Mesendoderm (in vitro differentiated cells): ENCODE measurements at regions not wholly inside any gene's neighbourhood (a gene's known extent, or its start where the extent isn't known, plus 50 kb on each side); places are given as distances from the start of the nearest gene placed in this dataset.
"Not testable (repeated sequence)": the region's sequence is repeated elsewhere in the genome, so short reads cannot be mapped to it uniquely, and the experiment has no call there.

ENCODE experiments used
- DNase-seq: peaks from one replicate; pipeline ENCODE4 v3.0.0; 2013
- H2AK5ac ChIP-seq: 2 replicates; pipeline ENCODE4 v1.6.1; 2013; ENCODE audit warnings: low read length, inconsistent platforms
- H2BK120ac ChIP-seq: 2 replicates; pipeline ENCODE4 v1.6.1; 2013; ENCODE audit warnings: low read depth, mild to moderate bottlenecking, low read length, moderate library complexity, mixed read lengths
- H2BK15ac ChIP-seq: replicated peaks from 2 replicates; pipeline ENCODE4 v1.6.1; 2013; ENCODE audit warnings: low read depth, mild to moderate bottlenecking, moderate library complexity
- H2BK5ac ChIP-seq: 2 replicates; pipeline ENCODE4 v1.6.1; 2013; ENCODE audit warnings: low read length, inconsistent platforms
- H3K18ac ChIP-seq: 2 replicates; pipeline ENCODE4 v1.6.1; 2013; ENCODE audit warnings: mild to moderate bottlenecking, low read length, mixed read lengths
- H3K23ac ChIP-seq: one replicate; pipeline ENCODE4 v1.6.1; 2013; ENCODE audit warnings: low read length
- H3K27ac ChIP-seq: 2 replicates; pipeline ENCODE4 v1.5.1; 2013; ENCODE audit warnings: low read depth, mild to moderate bottlenecking, inconsistent platforms, low read length, moderate library complexity
- H3K27me3 ChIP-seq: 2 replicates; pipeline ENCODE4 v1.6.1; 2013; ENCODE audit warnings: low read length, control low read depth, mild to moderate bottlenecking, inconsistent platforms; ENCODE audit not compliant: insufficient read depth, poor library complexity
- H3K36me3 ChIP-seq: 2 replicates; pipeline ENCODE4 v1.6.1; 2013; ENCODE audit warnings: low read length, inconsistent platforms; ENCODE audit not compliant: control insufficient read depth, insufficient read depth
- H3K4ac ChIP-seq: one replicate; pipeline ENCODE4 v1.6.1; 2013; ENCODE audit warnings: low read depth, mild to moderate bottlenecking, low read length, moderate library complexity
- H3K4me1 ChIP-seq: 2 replicates; pipeline ENCODE4 v1.6.1; 2013; ENCODE audit warnings: low read depth, low read length, inconsistent platforms; ENCODE audit not compliant: control insufficient read depth
- H3K4me2 ChIP-seq: 2 replicates; pipeline ENCODE4 v1.6.1; 2013; ENCODE audit warnings: low read length
- H3K4me3 ChIP-seq: 2 replicates; pipeline ENCODE4 v1.5.1; 2013; ENCODE audit warnings: mild to moderate bottlenecking, low read length
- H3K56ac ChIP-seq: one replicate; pipeline ENCODE4 v1.6.1; 2013; ENCODE audit warnings: low read length
- H3K79me1 ChIP-seq: 2 replicates; pipeline ENCODE4 v1.6.1; 2013; ENCODE audit warnings: low read length, inconsistent platforms
- H3K79me2 ChIP-seq: 2 replicates; pipeline ENCODE4 v1.6.1; 2013; ENCODE audit warnings: mild to moderate bottlenecking, low read length; ENCODE audit not compliant: control insufficient read depth, insufficient read depth
- H3K9ac ChIP-seq: 2 replicates; pipeline ENCODE4 v1.6.1; 2013; ENCODE audit warnings: low read length, inconsistent platforms
- H4K5ac ChIP-seq: one replicate; pipeline ENCODE4 v1.6.1; 2013; ENCODE audit warnings: low read length
- H4K8ac ChIP-seq: one replicate; pipeline ENCODE4 v1.6.1; 2013; ENCODE audit warnings: low read depth, mild to moderate bottlenecking, control low read depth, low read length, moderate library complexity
- WGBS: extraction: QIAGEN DNeasy Blood & Tissue Kit; methylation state at CpG from one replicate; pipeline ENCODE4 v1.1.7; 2013; ENCODE audit warnings: low lambda C conversion rate, missing lambda C conversion rate; ENCODE audit not compliant: insufficient coverage; ENCODE audit errors: extremely low coverage; 5-methylcytosine and 5-hydroxymethylcytosine counted together

- not testable (repeated sequence) for H3K79me2 ChIP-seq, H3K4ac ChIP-seq, H3K56ac ChIP-seq, H2AK5ac ChIP-seq, H2BK5ac ChIP-seq, H3K36me3 ChIP-seq, H3K27ac ChIP-seq, H2BK120ac ChIP-seq, H3K4me1 ChIP-seq, H3K4me3 ChIP-seq, H4K8ac ChIP-seq, H3K4me2 ChIP-seq, H4K5ac ChIP-seq, H3K23ac ChIP-seq, H3K27me3 ChIP-seq, H3K18ac ChIP-seq, H2BK15ac ChIP-seq, H3K9ac ChIP-seq, H3K79me1 ChIP-seq, DNase-seq
- WGBS, result no CpG with 5 or more reads among the region's 5 CpGs
Measured at GRCh38 chr22:11298126-11298893, 4229.7 kb upstream of the OR11H1 start.

GRCh38 chr22:11302427-11302826 is 4225.6 kb upstream of the OR11H1 start:
- no CpG with 5 or more reads among the region's 7 CpGs for WGBS
- not testable (repeated sequence) for H3K4me1 ChIP-seq, DNase-seq

GRCh38 chr22:11302904-11303303 is 4225.1 kb upstream of the OR11H1 start:
- whole genome bisulfite sequencing, result no CpG with 5 or more reads among the region's 1 CpG
- not testable (repeated sequence) for H2BK5ac ChIP-seq, H3K18ac ChIP-seq

More at GRCh38 chr22:11302427-11302826, 4225.6 kb upstream of the OR11H1 start:
- not testable (repeated sequence) for H3K36me3 ChIP-seq, H3K23ac ChIP-seq, H3K27me3 ChIP-seq, H3K4me2 ChIP-seq, H3K4me3 ChIP-seq, H3K56ac ChIP-seq, H4K8ac ChIP-seq, H3K18ac ChIP-seq, H3K79me2 ChIP-seq, H3K79me1 ChIP-seq, H3K27ac ChIP-seq, H2AK5ac ChIP-seq, H3K9ac ChIP-seq, H2BK15ac ChIP-seq, H2BK120ac ChIP-seq, H3K4ac ChIP-seq, H2BK5ac ChIP-seq, H4K5ac ChIP-seq

GRCh38 chr22:11305179-11305578 is 4222.8 kb upstream of the OR11H1 start:
- H3K79me1 ChIP-seq, H2BK15ac ChIP-seq, H4K8ac ChIP-seq, H3K36me3 ChIP-seq, H4K5ac ChIP-seq, H3K23ac ChIP-seq, H3K27ac ChIP-seq, H3K18ac ChIP-seq, H3K9ac ChIP-seq, H3K4ac ChIP-seq, H3K79me2 ChIP-seq, H3K4me1 ChIP-seq, H2BK120ac ChIP-seq, H3K27me3 ChIP-seq, DNase-seq, H3K4me3 ChIP-seq, H3K4me2 ChIP-seq, H2AK5ac ChIP-seq, H2BK5ac ChIP-seq, H3K56ac ChIP-seq: not testable (repeated sequence)
- WGBS, result no CpG with 5 or more reads among the region's 7 CpGs

More at GRCh38 chr22:11302904-11303303, 4225.1 kb upstream of the OR11H1 start:
- not testable (repeated sequence) for DNase-seq, H3K4me1 ChIP-seq, H3K27ac ChIP-seq, H3K4me3 ChIP-seq, H3K36me3 ChIP-seq, H4K8ac ChIP-seq, H3K79me2 ChIP-seq, H2AK5ac ChIP-seq, H3K4ac ChIP-seq, H2BK15ac ChIP-seq, H3K56ac ChIP-seq, H3K79me1 ChIP-seq, H3K9ac ChIP-seq, H3K4me2 ChIP-seq, H2BK120ac ChIP-seq, H3K23ac ChIP-seq, H4K5ac ChIP-seq, H3K27me3 ChIP-seq

GRCh38 chr22:11306933-11307518 is 4221.0 kb upstream of the OR11H1 start:
- not testable (repeated sequence) for H3K23ac ChIP-seq, H2BK5ac ChIP-seq, H3K27ac ChIP-seq, H3K56ac ChIP-seq, H3K9ac ChIP-seq, H3K4me2 ChIP-seq, DNase-seq, H4K5ac ChIP-seq, H4K8ac ChIP-seq, H3K27me3 ChIP-seq, H2AK5ac ChIP-seq, H3K4ac ChIP-seq, H3K36me3 ChIP-seq, H3K4me1 ChIP-seq, H3K79me1 ChIP-seq, H2BK15ac ChIP-seq, H3K79me2 ChIP-seq, H2BK120ac ChIP-seq, H3K18ac ChIP-seq
- H3K4me3 ChIP-seq, result peak overlapping the region; percentile 17
- no CpG with 5 or more reads among the region's 6 CpGs for WGBS
